Pons (tissue), 1 donor: ENCODE measurements at regions not wholly inside any gene's neighbourhood (a gene's known extent, or its start where the extent isn't known, plus 50 kb on each side); places are given as distances from the start of the nearest gene placed in this dataset.

Experiments used
- DNase-seq: peaks from one replicate; pipeline ENCODE4 v3.0.0-alpha.2; 2016; ENCODE audit warnings: low spot score

GRCh38 chr1:30514137-30514654, 209.2 kb downstream of the MATN1 start:
- no peak for DNase-seq

GRCh38 chr1:30513396-30514136, 209.8 kb downstream of the MATN1 start:
- no peak for DNase-seq

DNA sequence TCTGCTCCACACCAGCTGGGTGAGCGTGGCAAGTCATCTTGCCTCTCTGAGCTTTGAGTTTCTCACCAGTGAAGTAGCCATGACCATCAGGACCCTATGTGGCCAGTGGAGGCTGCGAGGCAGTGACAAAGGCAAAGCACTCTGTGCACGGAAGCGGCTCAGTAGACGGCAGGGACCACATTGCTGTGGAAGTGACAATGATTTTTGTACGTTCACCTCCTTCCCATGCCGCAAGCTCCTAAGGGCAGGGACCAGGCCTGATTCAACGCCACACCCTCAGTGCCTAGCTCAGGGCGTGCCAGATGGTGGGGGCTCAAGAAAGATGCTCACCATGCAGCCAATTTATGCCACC, 210.5 kb downstream of the MATN1 start:
- no peak for DNase-seq

DNA sequence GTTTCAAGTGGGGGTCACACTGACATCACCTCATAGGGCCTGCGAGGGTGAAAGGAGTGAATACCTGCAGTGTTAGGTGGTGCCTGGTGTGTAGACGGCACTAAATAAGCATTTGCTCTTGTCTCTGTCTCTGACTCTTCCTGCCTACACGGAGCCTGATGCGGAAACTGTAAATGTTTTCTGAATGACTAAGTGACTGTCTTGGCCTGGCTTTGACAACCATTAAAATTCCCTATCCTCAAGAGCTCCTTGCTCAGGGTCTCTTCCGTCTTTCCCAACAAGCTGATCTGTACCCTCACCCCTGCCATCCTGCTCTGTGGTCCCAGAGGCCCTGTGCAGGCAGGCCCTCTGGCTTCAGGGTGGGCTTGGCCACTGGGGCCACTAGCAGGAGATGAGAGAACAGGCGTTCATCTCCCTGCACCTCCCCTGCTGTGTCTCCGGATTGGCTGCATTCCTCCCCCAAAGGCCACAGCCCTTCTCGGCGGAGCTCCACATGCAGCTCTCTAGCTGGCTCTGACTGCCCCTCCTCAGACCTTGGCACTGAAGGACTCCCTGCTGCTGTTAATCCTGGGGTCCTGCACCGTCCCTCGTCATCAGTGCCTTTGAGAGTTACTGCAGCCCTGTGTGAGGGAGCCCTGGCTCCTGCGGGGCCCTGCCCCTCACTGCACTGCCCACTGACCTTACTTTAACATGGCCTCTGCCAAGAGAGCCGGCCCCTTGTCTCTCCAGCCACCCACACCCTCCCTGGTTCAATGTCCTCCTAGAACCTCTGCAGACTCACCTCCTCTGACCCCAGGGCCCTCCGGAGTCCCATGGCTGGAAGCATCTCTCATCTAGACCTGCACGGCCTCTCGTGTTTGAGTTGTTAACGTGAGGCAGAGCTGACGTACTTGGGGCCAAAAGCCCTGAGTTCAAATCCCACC, 211.1 kb downstream of the MATN1 start:
- no peak for DNase-seq

DNA sequence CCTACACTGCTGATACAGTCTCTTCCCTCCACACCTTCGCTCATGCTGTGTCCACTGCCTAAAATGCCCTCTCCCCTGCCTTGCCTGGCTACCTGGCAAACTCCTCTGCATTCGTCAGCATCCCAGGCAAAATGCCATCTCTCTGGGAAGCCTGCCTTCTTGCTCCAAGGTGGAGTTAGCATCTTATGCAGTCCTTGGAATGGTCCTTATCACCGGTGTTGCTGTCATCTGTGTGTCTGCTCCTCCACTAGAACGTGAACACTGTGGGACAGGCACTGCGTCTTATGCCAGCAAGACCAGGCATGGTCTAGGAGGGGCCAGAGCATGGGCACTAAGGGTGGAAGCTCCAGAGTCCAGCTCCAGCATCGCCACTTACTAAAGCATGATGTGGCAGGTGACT, 211.8 kb downstream of the MATN1 start:
- DNase-seq: no peak

DNA sequence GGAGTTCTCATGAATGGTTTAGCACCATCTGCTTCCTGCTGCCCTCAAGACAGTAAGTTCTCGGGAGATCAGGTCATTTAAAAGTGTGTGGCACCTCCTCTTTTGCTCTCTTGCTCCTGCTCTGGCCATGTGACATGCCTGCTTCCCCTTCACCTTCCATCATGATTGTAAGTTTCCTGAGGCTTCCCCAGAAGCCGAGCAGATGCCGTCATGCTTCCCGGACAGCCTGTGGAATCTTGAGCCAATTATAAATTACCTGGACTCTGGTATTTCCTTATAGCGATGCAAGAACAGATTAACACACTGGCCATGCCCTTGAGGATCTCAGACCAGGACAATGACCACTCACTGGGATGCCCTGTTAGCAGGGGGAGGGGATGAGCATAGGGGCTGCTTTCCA, 212.3 kb downstream of the MATN1 start:
- DNase-seq: no peak

DNA sequence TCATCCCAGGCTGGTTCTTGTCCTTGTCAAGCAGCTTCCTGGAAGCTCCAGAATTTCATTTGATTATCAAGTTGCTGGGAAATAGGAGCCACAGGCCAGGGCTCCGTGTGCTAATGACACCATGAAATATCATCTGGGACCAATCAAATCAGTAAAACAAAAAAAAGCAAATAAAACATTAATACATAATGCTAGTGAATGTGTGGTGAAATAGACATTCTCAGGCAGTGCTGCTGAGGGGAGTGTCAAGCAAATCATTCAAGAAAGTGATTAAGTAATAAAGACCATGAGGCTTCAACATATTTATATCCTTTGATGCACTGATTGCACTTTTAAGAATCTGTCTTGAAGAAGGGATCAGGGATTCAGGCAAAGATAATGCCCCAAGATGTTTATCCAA, 213.7 kb downstream of the MATN1 start:
- no peak for DNase-seq

DNA sequence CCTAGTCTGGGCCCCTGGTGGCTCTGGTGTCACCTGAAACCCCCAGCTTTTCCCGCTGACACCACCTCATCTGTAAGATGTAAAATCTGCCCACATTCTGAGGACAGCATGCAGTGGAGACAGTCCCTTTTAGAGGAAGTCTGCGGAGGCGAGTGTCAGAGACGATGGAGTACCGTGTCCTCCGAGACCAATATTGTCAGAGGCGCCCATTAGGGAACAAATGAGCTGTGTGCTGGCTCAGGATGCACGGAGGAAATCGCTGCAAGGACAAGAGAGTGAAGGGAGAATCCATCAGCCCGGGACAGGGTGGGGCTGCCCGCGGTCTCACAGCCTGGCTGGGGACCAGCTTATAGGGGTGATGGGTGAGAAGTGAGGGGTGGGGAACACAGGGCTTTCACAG, 214.8 kb downstream of the MATN1 start:
- DNase-seq: no peak

DNA sequence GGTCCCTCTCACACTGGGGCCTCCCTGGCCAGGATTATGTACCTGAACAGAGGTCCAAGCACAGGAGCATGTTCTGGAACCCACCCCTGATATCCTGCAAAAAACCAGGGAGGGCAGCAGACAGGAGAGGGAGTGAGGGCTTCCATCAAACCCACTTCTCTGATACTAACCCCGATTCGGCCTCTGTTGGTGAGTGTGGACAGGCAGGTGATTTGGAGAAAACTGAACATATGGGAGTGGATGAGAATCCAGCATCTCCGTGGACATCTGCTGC, 215.3 kb downstream of the MATN1 start:
- no peak for DNase-seq

DNA sequence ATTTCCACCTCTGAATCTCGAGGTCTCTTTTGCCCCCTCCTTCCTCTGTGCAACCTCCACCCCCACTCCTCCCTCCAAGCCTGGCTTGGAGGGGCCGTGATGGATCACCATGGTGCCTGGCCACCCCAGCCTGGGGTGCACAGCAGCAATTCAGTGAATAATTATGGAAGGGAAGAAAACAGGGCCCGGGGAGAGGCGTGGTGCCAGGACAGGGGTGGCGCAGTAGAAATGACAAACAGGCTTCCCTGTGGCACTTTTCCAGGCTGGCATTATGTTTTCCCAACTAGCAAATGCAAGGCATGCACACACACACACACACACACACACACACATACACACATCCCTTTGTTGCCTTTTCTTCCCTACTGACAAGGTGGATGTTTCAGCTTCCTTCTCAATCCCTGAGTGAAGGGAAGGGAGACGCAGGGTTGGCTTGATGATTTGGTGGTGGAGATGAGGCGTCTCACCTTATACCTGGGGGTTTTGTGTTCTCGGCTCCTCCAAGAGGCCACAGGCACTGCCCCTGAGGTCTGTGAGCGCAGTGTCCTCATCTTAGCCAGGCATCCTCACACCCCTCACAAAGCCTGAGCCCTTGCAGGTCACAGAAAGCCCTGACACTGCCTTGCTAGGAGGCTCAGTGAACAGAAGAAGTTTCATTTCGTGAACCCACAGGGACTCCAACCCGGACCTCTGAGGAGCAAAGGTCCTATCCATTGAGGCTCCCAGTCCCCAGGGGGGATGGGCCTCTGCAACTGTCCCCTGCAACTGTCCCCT, 215.8 kb downstream of the MATN1 start:
- DNase-seq: no peak

DNA sequence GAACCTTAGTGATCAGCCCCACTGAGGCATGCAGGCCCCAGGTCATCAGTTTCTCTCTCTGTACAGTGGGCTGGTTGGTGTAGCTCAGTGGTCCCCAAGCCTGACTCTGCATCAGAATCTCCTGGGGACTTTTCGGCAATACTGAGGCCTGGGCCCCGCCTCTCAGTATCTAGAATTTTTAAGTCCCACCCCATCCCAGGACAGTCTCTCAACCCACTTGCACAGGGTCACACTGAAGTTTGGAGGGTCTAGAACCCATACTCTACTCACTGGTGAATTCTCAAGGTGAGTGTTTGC, 216.4 kb downstream of the MATN1 start:
- no peak for DNase-seq

DNA sequence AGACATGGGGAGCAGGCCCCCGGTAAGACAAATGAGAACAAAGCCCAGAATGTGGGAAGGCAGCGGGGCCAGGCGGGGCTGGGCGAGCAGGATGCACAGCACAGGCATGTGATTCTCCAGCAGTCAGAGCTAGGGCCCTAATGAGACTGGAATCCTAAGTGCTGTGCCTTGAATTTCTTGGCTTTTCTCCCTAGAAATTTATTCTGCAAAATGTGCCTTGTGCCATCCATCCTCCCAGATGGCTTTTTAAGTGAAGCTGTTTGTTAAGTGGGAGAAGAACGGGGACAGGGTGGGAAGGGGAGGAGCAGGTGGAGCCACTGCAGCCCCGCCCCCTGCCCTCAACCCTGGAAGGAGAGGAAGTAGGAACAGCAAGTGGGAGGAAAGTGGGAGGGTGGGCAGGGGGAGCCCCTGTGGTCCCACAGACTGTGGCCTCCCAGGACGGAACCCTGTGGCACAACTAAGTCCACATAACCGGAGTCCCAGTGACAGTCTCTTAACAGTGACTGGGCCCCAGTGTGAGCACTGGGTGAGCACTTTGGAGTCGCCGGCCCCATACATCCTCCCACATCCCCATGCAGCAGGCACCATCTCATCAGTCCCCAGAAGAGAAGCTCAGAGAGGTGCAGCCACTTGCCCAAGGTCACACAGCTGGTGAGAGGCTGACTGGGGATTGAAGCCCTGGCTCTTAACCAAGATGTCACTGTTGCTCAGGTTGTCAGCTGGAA, 216.9 kb downstream of the MATN1 start:
- no peak for DNase-seq

- no peak for DNase-seq
Observed at GRCh38 chr1:30505853-30506252, 217.5 kb downstream of the MATN1 start.

- no peak for DNase-seq
Observed at GRCh38 chr1:30492451-30492850, 230.9 kb downstream of the MATN1 start.

DNA sequence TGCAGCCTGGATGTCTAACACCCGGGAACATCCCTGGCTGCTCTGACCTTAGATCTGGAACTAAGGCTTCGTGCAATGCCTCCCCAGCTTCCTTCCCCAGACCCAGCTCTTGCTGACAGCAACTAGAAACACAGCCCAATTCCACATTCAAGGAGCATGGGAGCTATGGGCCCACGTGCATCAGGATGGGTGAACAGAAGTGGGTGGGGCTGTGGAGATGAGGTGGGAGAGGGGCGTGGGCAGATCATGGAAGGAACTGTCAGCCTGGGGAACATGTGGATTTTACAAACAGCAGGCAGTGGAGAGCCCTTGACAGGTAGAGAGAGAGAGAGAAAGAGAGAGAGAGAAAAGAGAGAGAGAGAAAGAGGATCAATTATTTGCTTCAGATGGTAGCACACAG, 231.6 kb downstream of the MATN1 start:
- DNase-seq: no peak

- no peak for DNase-seq
Observed at GRCh38 chr1:30490554-30491053, 232.8 kb downstream of the MATN1 start.

- no peak for DNase-seq
Observed at GRCh38 chr1:30489737-30490389, 233.5 kb downstream of the MATN1 start.

DNA sequence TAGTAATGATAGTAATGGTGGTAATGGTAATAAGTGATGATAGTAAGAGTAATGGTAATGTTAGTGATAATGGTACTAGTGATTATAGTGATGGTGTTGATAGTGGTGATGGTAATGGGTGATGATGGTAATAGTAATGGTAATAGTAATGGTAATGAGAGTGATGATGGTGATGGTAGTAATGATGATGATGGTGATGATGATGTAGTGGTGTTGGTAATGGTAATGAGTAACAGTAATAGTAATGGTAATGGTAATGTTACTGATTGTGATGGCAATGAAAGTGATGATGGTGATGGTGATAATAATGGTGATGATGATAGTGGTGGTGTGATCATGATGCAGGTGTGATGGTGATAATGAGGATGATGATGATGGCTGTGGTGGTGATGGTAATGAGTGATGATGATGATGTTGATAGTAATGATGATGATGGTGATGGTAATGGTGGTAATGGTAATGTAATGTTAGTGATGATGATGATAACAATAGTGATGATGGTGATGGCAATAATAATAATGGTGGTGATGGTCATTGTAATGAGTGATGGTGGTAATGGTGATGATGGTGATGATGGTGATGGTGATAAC, 235.0 kb downstream of the MATN1 start:
- DNase-seq: no peak

DNA sequence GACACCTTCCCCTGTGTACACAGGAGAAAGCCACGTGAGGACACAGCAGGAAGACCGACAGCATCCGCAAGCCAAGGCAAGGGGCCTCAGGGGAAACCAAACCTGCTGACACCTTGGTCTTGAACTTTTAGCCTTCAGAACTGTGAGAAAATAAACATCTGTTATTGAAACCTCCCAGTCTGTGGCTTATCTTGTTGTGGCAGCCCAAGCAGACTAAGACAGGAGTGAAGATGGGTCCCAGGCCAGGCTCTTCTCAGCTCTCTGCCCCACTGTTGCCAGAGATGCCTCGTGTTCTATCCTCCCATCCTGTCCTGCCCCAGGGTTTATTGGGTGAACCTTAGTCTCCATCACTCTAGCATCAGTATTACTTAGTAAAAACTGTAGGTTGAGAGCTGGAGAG, 236.3 kb downstream of the MATN1 start:
- DNase-seq: no peak

DNA sequence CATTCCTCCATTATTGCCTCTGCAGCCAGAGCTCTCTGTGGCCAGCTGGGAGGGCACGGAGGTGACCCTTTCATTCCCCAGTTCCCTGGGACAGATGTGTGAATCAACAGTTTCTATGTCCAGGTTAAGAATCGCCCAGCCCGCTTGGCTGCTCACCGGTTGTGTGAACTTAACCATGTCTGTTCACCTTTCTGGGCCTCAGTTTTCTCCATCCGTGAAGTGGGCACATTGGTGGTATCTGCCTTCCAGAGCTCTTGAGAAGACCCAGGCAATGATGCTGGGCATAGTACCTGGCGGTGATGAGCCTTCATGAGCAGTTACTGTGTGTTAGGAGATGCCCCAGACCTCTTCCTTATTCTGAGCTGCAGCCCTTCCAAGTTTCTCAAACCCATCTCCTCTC, 238.3 kb downstream of the MATN1 start:
- DNase-seq: no peak

GRCh38 chr1:30484668-30485067, 238.7 kb downstream of the MATN1 start:
- DNase-seq: no peak
